GM19351 (cell line): ENCODE measurements at regions not wholly inside any gene's neighbourhood (a gene's known extent, or its start where the extent isn't known, plus 50 kb on each side); places are given as distances from the start of the nearest gene placed in this dataset.

Experiments
- ATAC-seq: cut with Tn5 transposase; IDR thresholded peaks from one replicate; pipeline ENCODE4 v1.9.1; 2021; ENCODE audit warnings: mild to moderate bottlenecking, moderate library complexity; ENCODE audit not compliant: unreplicated experiment

- ATAC-seq: no peak
Observed at GRCh38 chr22:26845021-26845743, 187.8 kb downstream of the MIAT start.

GRCh38 chr22:26846076-26846475 lies 188.7 kb downstream of the MIAT start:
- no peak for ATAC-seq

- no peak for ATAC-seq
Observed at GRCh38 chr22:26846645-26847044, 189.3 kb downstream of the MIAT start.

GRCh38 chr22:26847046-26847445 lies 189.7 kb downstream of the MIAT start:
- no peak for ATAC-seq

GRCh38 chr22:26847816-26848215 lies 190.4 kb downstream of the MIAT start:
- ATAC-seq: no peak

- ATAC-seq: no peak
Observed at GRCh38 chr22:26848244-26848920, 191.0 kb downstream of the MIAT start.

- ATAC-seq: no peak
Observed at GRCh38 chr22:26849575-26849974, 192.2 kb downstream of the MIAT start.

- ATAC-seq: no peak
Observed at GRCh38 chr22:26851125-26851524, 193.7 kb downstream of the MIAT start.

- no peak for ATAC-seq
Observed at GRCh38 chr22:26852176-26852575, 194.8 kb downstream of the MIAT start.

- ATAC-seq: no peak
Observed at GRCh38 chr22:26853071-26853470, 195.7 kb downstream of the MIAT start.

- no peak for ATAC-seq
Observed at GRCh38 chr22:26853495-26853894, 196.1 kb downstream of the MIAT start.

- ATAC-seq: no peak
Observed at GRCh38 chr22:26857169-26857568, 199.8 kb downstream of the MIAT start.

GRCh38 chr22:26860301-26860700 lies 202.9 kb downstream of the MIAT start:
- no peak for ATAC-seq

GRCh38 chr22:26865021-26865420 lies 207.6 kb downstream of the MIAT start:
- no peak for ATAC-seq

- ATAC-seq: no peak
Observed at GRCh38 chr22:26883393-26883792, 226.0 kb downstream of the MIAT start.

GRCh38 chr22:26884921-26885320 lies 227.5 kb downstream of the MIAT start:
- no peak for ATAC-seq

- ATAC-seq: no peak
Observed at GRCh38 chr22:26885441-26886261, 228.3 kb downstream of the MIAT start.

- ATAC-seq: no peak
Observed at GRCh38 chr22:26887456-26887855, 230.1 kb downstream of the MIAT start.

- no peak for ATAC-seq
Observed at GRCh38 chr22:26887916-26888315, 230.5 kb downstream of the MIAT start.

- no peak for ATAC-seq
Observed at GRCh38 chr22:26888887-26889286, 231.5 kb downstream of the MIAT start.

GRCh38 chr22:26889802-26890201 lies 232.4 kb downstream of the MIAT start:
- ATAC-seq: no peak

GRCh38 chr22:26890870-26891269 lies 233.5 kb downstream of the MIAT start:
- ATAC-seq: no peak
